Transverse colon (tissue), 4 donors: ENCODE measurements at regions not wholly inside any gene's neighbourhood (a gene's known extent, or its start where the extent isn't known, plus 50 kb on each side); places are given as distances from the start of the nearest gene placed in this dataset.

Source experiments
- DNase-seq: peaks from one replicate; pipeline ENCODE4 v3.0.0-alpha.2; 2019
- H3K27ac ChIP-seq, 4 donors: fragments of 200-600 bp; sonication (generic); 2 replicates each; pipeline ENCODE4 v1.5.1; 2016 to 2018; ENCODE audit warnings: inconsistent platforms in 4 of 4
- H3K27me3 ChIP-seq: fragments of 200-600 bp; sonication (generic); 2 replicates; pipeline ENCODE4 v1.5.1; 2017; ENCODE audit warnings: inconsistent platforms
- H3K36me3 ChIP-seq, 4 donors: fragments of 200-600 bp; sonication (generic); 2 replicates each; pipeline ENCODE4 v1.5.1; 2017 to 2019; ENCODE audit warnings: inconsistent platforms in 4 of 4
- H3K4me1 ChIP-seq, 4 donors: fragments of 200-600 bp; sonication (generic); 2 replicates each; pipeline ENCODE4 v1.5.1; 2017 to 2020; ENCODE audit warnings: inconsistent platforms in 4 of 4
- H3K4me3 ChIP-seq, 4 donors: fragments of 200-600 bp; sonication (generic); 1 replicate in 1 of 4; 2 replicates in 3 of 4; pipeline versions ENCODE4 v1.5.1 to v1.6.1; 2017 to 2019; ENCODE audit warnings: inconsistent platforms in 4 of 4
- H3K9me3 ChIP-seq, 2 donors: fragments of 200-600 bp; sonication (generic); 2 replicates each; pipeline ENCODE4 v1.5.1; 2017 to 2019; ENCODE audit warnings: inconsistent platforms in 2 of 2
- CTCF ChIP-seq, 5 experiments: fragments of 200-600 bp in 3 of 5; fragments of 450-650 bp in 2 of 5; sonication (generic) in 3 of 5; IDR thresholded peaks; 1 replicate in 2 of 5; 2 replicates in 3 of 5; pipeline ENCODE4 v1.5.1; 2016 to 2017; ENCODE audit warnings: antibody characterized with exemption in 5 of 5, inconsistent platforms in 3 of 5, mild to moderate bottlenecking in 2 of 5, moderate library complexity in 1 of 5
- EP300 ChIP-seq: sonication (generic); formaldehyde crosslinking; IDR thresholded peaks from one replicate; pipeline ENCODE4 v1.6.1; 2017; ENCODE audit warnings: antibody characterized with exemption, low read depth
- POLR2A ChIP-seq: fragments of 450-650 bp; IDR thresholded peaks from one replicate; pipeline ENCODE4 v1.6.1; 2016; ENCODE audit warnings: antibody characterized with exemption, mild to moderate bottlenecking, moderate library complexity
- POLR2AphosphoS5 ChIP-seq, 3 donors: sonication (generic); formaldehyde crosslinking; IDR thresholded peaks; one replicate each; pipeline ENCODE4 v1.6.1; 2016; ENCODE audit warnings: antibody characterized with exemption in 3 of 3
- WGBS, 2 donors: methylation state at CpG; one replicate each; pipeline ENCODE4 v1.1.5; 2018; ENCODE audit warnings: low coverage in 1 of 2; 5-methylcytosine and 5-hydroxymethylcytosine counted together
- in situ Hi-C, 4 donors: fragments of 200-750 bp; cut with MboI; loops; one replicate each; pipeline versions ENCODE4 v1.15.0 to v1.15.1; 2017; ENCODE audit warnings: low sequenced_read_pairs in 3 of 4, low pct_ligation_motif_present in 1 of 4, low pct_unique_long_range_greater_than_20kb in 1 of 4
- intact Hi-C: fragments of 100-400 bp; cut with DNase I; formaldehyde crosslinking; loops from one replicate; pipeline ENCODE4 v1.15.1; 2023; ENCODE audit warnings: low total_unique reads

- intact Hi-C loops, result no loop called here
- peak overlapping the region in 1 of 4 donors; percentile 25 for H3K27ac ChIP-seq
These were observed 131.9 kb downstream of the NPR3 start for GRCh38 chr5:32842813-32843530.

GRCh38 chr5:32843531-32843895 lies 132.4 kb downstream of the NPR3 start:
- H3K27ac ChIP-seq, result no peak overlapping the region
- in situ Hi-C loops, result no loop called here

More at GRCh38 chr5:32842813-32843530, 131.9 kb downstream of the NPR3 start:
- TF ChIP-seq POLR2A, result no peak
- TF ChIP-seq POLR2AphosphoS5 (IDR thresholded peaks at IDR 0.05), result no peak
- TF ChIP-seq CTCF (IDR thresholded peaks at IDR 0.05), result no peak
- TF ChIP-seq EP300, result no peak
- in situ Hi-C loops, result no loop called here
- 28 to 31% methylated on average over 6 to 8 of the region's 8 CpGs for WGBS, 2 donors
- H3K4me1 ChIP-seq, result peaks cover 0 to 4% (median 0%) of the 10 kb centered on the region in 4 donors
- H3K4me3 ChIP-seq, result no peak overlapping the region
- H3K27me3 ChIP-seq, result no peaks in the 10 kb centered on the region
- DNase-seq, result peak; percentile 71
- no peaks in the 10 kb centered on the region for H3K36me3 ChIP-seq
- no peaks in the 10 kb centered on the region for H3K9me3 ChIP-seq

DNA sequence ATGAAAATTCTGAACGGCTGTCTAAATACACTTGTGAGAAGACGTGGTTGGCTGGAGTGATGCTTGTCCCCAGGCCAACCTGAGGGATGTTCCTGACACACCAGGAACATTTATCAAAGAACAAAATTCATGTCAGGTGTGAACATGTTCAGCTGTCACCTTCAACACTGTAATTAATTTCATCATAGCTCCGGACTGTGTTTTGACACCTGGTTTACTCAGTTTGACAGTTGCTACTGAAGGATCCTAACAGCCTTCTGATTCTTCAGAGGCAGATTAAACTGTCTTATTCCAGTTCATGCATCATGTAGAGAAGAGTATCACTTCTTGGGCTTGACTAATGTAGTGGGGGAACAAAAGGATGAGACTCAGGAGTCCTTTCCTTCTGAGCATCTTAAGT lies 134.1 kb downstream of the NPR3 start:
- no peaks in the 10 kb centered on the region for H3K27me3 ChIP-seq

More at GRCh38 chr5:32843531-32843895, 132.4 kb downstream of the NPR3 start:
- TF ChIP-seq POLR2A (no peak), CTCF (IDR thresholded peaks at IDR 0.05) (no peak), POLR2AphosphoS5 (IDR thresholded peaks at IDR 0.05) (no peak), EP300 (no peak)
- DNase-seq, result no peak
- Histone ChIP-seq H3K4me1 (peaks cover 0 to 4% (median 0%) of the 10 kb centered on the region in 4 donors), H3K4me3 (no peak overlapping the region), H3K27me3 (no peaks in the 10 kb centered on the region), H3K9me3 (no peaks in the 10 kb centered on the region), H3K36me3 (no peaks in the 10 kb centered on the region)
- intact Hi-C loops, result no loop called here
- 63 to 71% methylated on average over 2 to 3 of the region's 3 CpGs for WGBS, 2 donors

DNA sequence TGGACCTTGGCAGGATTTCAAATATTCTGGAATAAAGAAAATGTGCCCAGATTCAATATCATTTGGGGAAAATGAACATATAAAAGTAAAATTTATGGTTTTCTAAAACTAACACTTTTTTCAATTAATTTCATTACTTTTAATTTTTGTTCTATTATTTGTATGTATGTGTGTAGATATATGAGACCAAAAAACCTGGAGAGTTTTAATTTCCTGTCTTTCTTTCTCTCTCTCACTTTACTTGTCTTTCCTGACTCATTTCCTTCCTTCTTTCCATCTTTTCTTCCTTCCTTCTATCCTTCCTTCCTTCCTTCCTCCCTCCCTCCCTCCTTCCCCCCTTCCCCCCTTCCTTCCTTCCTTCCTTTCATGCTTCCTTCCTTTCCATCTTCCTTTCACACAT lies 137.0 kb downstream of the NPR3 start:
- H3K4me1 ChIP-seq, result no peaks in the 10 kb centered on the region
- TF ChIP-seq POLR2A (no peak), POLR2AphosphoS5 (IDR thresholded peaks at IDR 0.05) (no peak), CTCF (IDR thresholded peaks at IDR 0.05) (no peak), EP300 (no peak)
- intact Hi-C loops, result no loop called here
- no peaks in the 10 kb centered on the region for H3K27me3 ChIP-seq
- H3K36me3 ChIP-seq, result no peaks in the 10 kb centered on the region
- H3K9me3 ChIP-seq, result no peaks in the 10 kb centered on the region
- no peak overlapping the region for H3K4me3 ChIP-seq
- DNase-seq, result no peak
- H3K27ac ChIP-seq, result no peak overlapping the region
- in situ Hi-C loops, result no loop called here

More for the DNA sequence above, 134.1 kb downstream of the NPR3 start:
- peaks cover 0 to 4% (median 0%) of the 10 kb centered on the region in 4 donors for H3K4me1 ChIP-seq
- in situ Hi-C loops (no loop called here), intact Hi-C loops (no loop called here)
- H3K27ac ChIP-seq, result no peak overlapping the region
- DNase-seq, result no peak
- no peak for TF ChIP-seq EP300
- TF ChIP-seq POLR2AphosphoS5 (IDR thresholded peaks at IDR 0.05), result no peak
- TF ChIP-seq POLR2A, result no peak
- TF ChIP-seq CTCF (IDR thresholded peaks at IDR 0.05), result no peak
- 78 to 81% methylated on average over 2 to 3 of the region's 3 CpGs for WGBS, 2 donors
- no peaks in the 10 kb centered on the region for H3K36me3 ChIP-seq
- no peaks in the 10 kb centered on the region for H3K9me3 ChIP-seq
- H3K4me3 ChIP-seq, result no peak overlapping the region
